A673 (cell line): ENCODE measurements at regions not wholly inside any gene's neighbourhood (a gene's known extent, or its start where the extent isn't known, plus 50 kb on each side); places are given as distances from the start of the nearest gene placed in this dataset.
A peak's percentile ranks its signal among the peaks of the same experiment; 100 is the strongest.

Experiments
- BruUV-seq: library from RNA; stranded (reverse); fragments of 400-500 nt; replicated peaks from 2 replicates; lab custom pipeline; 2021; lab: Mats Ljungman, UMichigan
- CTCF ChIA-PET: fragments of 300-600 bp; sonication (Branson Sonifier 250); formaldehyde crosslinking; loops from one replicate; lab custom pipeline; 2022; ENCODE audit warnings: antibody characterized with exemption; lab: Charles Lee
- POLR2A ChIA-PET: fragments of 300-600 bp; sonication (Branson Sonifier 250); formaldehyde crosslinking; loops from one replicate; lab custom pipeline; 2022; ENCODE audit warnings: antibody characterized with exemption; ENCODE audit not compliant: low non-redundant PET; lab: Charles Lee
- DNase-seq: peaks from one replicate; pipeline ENCODE4 v3.0.0-alpha.2; 2015; ENCODE audit warnings: low spot score
- H3K27ac ChIP-seq: fragments of 200-600 bp; sonication (generic); 2 replicates; pipeline ENCODE4 v1.5.1; 2016; ENCODE audit warnings: mixed run types, low read depth, mild to moderate bottlenecking, mixed read lengths, antibody characterized with exemption, low read length; ENCODE audit not compliant: poor library complexity, severe bottlenecking
- H3K27me3 ChIP-seq: fragments of 200-600 bp; sonication (generic); replicated peaks from 2 replicates; pipeline ENCODE4 v1.6.1; 2017; ENCODE audit warnings: mixed run types, low read depth, mild to moderate bottlenecking, mixed read lengths, antibody characterized with exemption, low read length; ENCODE audit not compliant: insufficient read depth, poor library complexity
- H3K36me3 ChIP-seq: fragments of 200-600 bp; sonication (generic); 2 replicates; pipeline ENCODE4 v1.6.1; 2016; ENCODE audit warnings: mixed run types, mild to moderate bottlenecking, mixed read lengths, antibody characterized with exemption, low read length; ENCODE audit not compliant: insufficient read depth, poor library complexity, severe bottlenecking
- H3K4me1 ChIP-seq: fragments of 200-600 bp; sonication (generic); 2 replicates; pipeline ENCODE4 v1.6.1; 2017; ENCODE audit warnings: mixed run types, mild to moderate bottlenecking, mixed read lengths, antibody characterized with exemption, low read length; ENCODE audit not compliant: insufficient read depth, poor library complexity, severe bottlenecking
- H3K4me3 ChIP-seq: fragments of 200-600 bp; sonication (generic); 2 replicates; pipeline ENCODE4 v1.5.1; 2016; ENCODE audit warnings: low read depth, mixed run types, mild to moderate bottlenecking, mixed read lengths, low read length; ENCODE audit not compliant: poor library complexity, severe bottlenecking
- H3K9me3 ChIP-seq: fragments of 200-600 bp; sonication (generic); 2 replicates; pipeline ENCODE4 v1.6.1; 2016; ENCODE audit warnings: mixed run types, low read depth, mild to moderate bottlenecking, mixed read lengths, antibody characterized with exemption, low read length; ENCODE audit not compliant: poor library complexity, severe bottlenecking
- EZH2 ChIP-seq: fragments of 200-600 bp; sonication (generic); IDR thresholded peaks from 2 replicates; pipeline ENCODE4 v1.6.1; 2017; ENCODE audit warnings: borderline replicate concordance, low read depth, mild to moderate bottlenecking, mixed read lengths, antibody characterized with exemption, low read length; ENCODE audit not compliant: poor library complexity, severe bottlenecking
- intact Hi-C: fragments of 100-400 bp; cut with micrococcal nuclease; formaldehyde crosslinking; loops from one replicate; pipeline ENCODE4 v1.10.0; 2022; ENCODE audit not compliant: unreplicated experiment
- TF ChIP-seq, protein P1 (sequence below): fragments of 300-800, 200-600 bp; sonication (generic); conservative IDR thresholded peaks from 2 replicates; pipeline ENCODE4 v1.5.1; 2017; ENCODE audit warnings: low read depth, mild to moderate bottlenecking, antibody characterized with exemption, low read length, moderate library complexity, mixed read lengths

DNA sequence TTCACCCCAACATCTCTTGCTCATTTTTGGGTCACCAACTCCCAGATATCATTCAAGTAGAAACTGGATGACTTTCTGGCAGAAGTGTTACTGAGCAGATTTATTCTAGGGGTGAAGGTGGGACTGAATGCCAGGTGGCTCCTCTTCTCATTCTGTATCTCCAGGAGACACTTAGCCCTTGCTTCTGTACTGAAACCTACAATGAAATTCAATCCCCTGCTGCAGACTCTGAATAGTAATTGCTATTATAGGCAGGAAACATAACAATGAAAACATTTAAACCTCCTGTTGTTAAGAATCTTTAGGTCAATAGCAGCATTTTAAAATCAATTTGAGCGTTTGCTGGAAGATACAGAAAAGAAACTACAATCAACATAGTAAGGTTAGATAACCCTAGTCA is 879.4 kb upstream of the TENM4 start:
- CTCF ChIA-PET, result interaction anchor here (0.6 to 0.7 kb wide), 3 partner anchors 239 to 1675 kb away, joined by 3 to 6 read pairs (median 5); no protein-coding TSS in a partner anchor
- TF ChIP-seq, protein P1, sequence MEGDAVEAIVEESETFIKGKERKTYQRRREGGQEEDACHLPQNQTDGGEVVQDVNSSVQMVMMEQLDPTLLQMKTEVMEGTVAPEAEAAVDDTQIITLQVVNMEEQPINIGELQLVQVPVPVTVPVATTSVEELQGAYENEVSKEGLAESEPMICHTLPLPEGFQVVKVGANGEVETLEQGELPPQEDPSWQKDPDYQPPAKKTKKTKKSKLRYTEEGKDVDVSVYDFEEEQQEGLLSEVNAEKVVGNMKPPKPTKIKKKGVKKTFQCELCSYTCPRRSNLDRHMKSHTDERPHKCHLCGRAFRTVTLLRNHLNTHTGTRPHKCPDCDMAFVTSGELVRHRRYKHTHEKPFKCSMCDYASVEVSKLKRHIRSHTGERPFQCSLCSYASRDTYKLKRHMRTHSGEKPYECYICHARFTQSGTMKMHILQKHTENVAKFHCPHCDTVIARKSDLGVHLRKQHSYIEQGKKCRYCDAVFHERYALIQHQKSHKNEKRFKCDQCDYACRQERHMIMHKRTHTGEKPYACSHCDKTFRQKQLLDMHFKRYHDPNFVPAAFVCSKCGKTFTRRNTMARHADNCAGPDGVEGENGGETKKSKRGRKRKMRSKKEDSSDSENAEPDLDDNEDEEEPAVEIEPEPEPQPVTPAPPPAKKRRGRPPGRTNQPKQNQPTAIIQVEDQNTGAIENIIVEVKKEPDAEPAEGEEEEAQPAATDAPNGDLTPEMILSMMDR, result no peak
- TF ChIP-seq EZH2, result no peak
- no peaks in the 10 kb centered on the region for H3K9me3 ChIP-seq
- H3K4me1 ChIP-seq, result no peaks in the 10 kb centered on the region
- no peak overlapping the region for H3K27ac ChIP-seq
- no peaks in the 10 kb centered on the region for H3K36me3 ChIP-seq
- POLR2A ChIA-PET, result no interaction called here
- intact Hi-C loops, result loop anchor here (2.0 to 10.0 kb wide), 3 partner anchors 611 to 915 kb away; no protein-coding TSS in a partner anchor
- BruUV-seq, result no TSS peak
- peak; percentile 24 for DNase-seq
- no peak overlapping the region for H3K4me3 ChIP-seq
- H3K27me3 ChIP-seq, result no peaks in the 10 kb centered on the region

DNA sequence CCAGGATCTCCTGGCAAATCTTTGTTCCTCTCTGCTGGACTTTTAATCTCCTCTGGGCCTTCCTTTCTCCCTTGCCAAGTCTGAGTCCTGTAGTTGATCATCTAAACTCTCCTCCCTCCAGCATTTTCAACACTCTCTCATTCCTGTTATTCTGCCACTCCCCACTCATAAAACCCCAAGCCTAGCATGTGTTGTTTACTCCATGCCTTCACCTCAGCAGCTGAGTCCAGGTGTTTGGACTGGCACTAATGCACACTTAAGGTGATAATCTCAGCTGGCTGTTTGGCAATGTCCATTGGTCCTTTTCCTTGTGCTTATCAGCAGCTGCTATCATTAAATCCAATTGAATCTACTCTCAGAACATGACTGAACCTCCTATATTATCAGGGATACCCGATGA is 876.8 kb upstream of the TENM4 start:
- H3K27ac ChIP-seq, result no peak overlapping the region
- no peaks in the 10 kb centered on the region for H3K9me3 ChIP-seq
- ChIA-PET CTCF (no interaction called here), POLR2A (no interaction called here)
- no TSS peak for BruUV-seq
- H3K4me3 ChIP-seq, result no peak overlapping the region
- H3K27me3 ChIP-seq, result no peaks in the 10 kb centered on the region
- DNase-seq, result no peak
- no peak for TF ChIP-seq EZH2
- TF ChIP-seq, protein P1, result no peak
- H3K36me3 ChIP-seq, result no peaks in the 10 kb centered on the region
- intact Hi-C loops, result no loop called here
- H3K4me1 ChIP-seq, result no peaks in the 10 kb centered on the region

DNA sequence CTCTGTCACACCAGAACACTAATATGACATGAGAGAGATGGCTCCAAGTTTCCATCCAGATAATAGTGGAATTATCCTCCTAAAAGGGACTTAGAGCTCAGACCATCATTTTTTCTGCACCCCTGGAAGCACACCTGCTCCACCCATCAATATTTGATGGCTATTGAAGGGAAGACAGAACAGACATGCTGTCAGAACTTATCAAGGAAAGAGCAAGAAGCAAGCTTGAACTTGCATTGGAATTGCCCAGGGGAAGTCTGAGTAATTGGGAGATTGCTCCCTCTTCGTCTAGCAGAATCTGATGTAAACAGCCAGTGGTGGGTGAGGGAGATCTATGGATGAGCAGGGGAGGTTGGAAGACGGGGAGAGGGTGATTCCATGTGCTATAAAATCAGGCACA is 874.4 kb upstream of the TENM4 start:
- POLR2A ChIA-PET, result no interaction called here
- BruUV-seq, result no TSS peak
- Histone ChIP-seq H3K9me3 (no peaks in the 10 kb centered on the region), H3K4me3 (no peak overlapping the region), H3K27ac (no peak overlapping the region), H3K27me3 (no peaks in the 10 kb centered on the region), H3K4me1 (no peaks in the 10 kb centered on the region), H3K36me3 (no peaks in the 10 kb centered on the region)
- intact Hi-C loops, result no loop called here
- DNase-seq, result no peak
- CTCF ChIA-PET, result no interaction called here
- TF ChIP-seq, protein P1, result no peak
- no peak for TF ChIP-seq EZH2
